Thyroid gland (tissue), 4 donors: ENCODE measurements at regions not wholly inside any gene's neighbourhood (a gene's known extent, or its start where the extent isn't known, plus 50 kb on each side); places are given as distances from the start of the nearest gene placed in this dataset.

Experiments used
- POLR2A ChIP-seq, 2 donors: fragments of 450-650 bp; IDR thresholded peaks; one replicate each; pipeline ENCODE4 v1.6.1; 2017; ENCODE audit warnings: antibody characterized with exemption in 2 of 2, mild to moderate bottlenecking in 2 of 2, moderate library complexity in 1 of 2
- TF ChIP-seq, protein P1 (sequence below), 6 experiments: fragments of 200-600 bp in 3 of 6; fragments of 450-650 bp in 3 of 6; sonication (generic) in 3 of 6; IDR thresholded peaks; one replicate each; pipeline ENCODE4 v1.5.1; 2016 to 2019; ENCODE audit warnings: antibody characterized with exemption in 6 of 6, mild to moderate bottlenecking in 2 of 6, inconsistent platforms in 1 of 6, moderate library complexity in 1 of 6

- TF ChIP-seq, protein P1, sequence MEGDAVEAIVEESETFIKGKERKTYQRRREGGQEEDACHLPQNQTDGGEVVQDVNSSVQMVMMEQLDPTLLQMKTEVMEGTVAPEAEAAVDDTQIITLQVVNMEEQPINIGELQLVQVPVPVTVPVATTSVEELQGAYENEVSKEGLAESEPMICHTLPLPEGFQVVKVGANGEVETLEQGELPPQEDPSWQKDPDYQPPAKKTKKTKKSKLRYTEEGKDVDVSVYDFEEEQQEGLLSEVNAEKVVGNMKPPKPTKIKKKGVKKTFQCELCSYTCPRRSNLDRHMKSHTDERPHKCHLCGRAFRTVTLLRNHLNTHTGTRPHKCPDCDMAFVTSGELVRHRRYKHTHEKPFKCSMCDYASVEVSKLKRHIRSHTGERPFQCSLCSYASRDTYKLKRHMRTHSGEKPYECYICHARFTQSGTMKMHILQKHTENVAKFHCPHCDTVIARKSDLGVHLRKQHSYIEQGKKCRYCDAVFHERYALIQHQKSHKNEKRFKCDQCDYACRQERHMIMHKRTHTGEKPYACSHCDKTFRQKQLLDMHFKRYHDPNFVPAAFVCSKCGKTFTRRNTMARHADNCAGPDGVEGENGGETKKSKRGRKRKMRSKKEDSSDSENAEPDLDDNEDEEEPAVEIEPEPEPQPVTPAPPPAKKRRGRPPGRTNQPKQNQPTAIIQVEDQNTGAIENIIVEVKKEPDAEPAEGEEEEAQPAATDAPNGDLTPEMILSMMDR (IDR thresholded peaks at IDR 0.05), result no peak
- no peak for TF ChIP-seq POLR2A (IDR thresholded peaks at IDR 0.05)
Observed at GRCh38 chr4:20478412-20478811, 221.8 kb upstream of the PACRGL start.
